ENCODE measurements at regions not wholly inside any gene's neighbourhood (a gene's known extent, or its start where the extent isn't known, plus 50 kb on each side); places are given as distances from the start of the nearest gene placed in this dataset.

DNA sequence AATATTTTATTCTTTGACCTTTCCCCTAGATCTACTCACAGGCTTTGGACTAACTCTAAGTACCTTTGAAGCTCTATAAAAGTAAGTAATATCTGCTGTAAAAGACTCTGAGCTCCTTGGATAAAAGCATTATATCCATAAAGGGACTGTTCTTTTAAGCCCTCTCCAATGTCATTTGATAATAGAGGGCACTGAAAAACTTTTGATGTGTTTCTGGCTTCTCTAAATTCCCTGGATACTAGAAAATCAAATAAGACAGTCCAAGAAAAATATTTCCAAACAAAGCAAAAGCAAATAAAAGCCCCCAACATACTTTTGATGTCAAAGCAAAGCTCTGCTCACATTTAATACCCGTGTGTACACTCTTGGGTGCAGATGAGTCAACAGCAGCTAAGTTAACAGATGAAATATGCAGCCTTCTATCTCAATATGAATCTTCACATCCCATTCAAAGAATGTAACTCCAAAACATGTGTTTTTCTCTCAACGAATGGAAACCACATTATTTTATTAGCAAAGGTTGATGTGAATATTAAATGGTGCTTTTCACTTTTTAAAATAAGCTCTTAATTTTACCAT is 230.3 kb downstream of the CENPF start:
- DNase-seq: peak; percentile 81

DNA sequence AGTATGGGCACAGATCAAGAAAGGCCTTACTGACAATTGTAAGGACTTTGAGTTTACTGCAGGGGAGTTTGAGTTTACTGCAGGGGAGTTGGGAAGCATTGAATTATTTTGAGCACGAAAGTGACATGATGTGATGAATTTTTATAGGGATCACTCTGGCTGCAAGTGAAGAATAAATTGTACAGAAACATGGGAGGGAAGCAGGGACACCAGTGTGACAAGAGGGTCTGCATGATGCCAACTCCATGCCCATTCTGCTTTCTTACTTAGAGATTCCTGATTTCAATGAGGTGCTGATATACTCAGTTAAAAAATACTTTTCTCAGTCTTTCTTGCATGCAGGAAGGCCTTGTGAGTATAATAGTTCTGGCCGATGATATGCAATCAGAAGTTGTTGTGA is 234.4 kb downstream of the CENPF start:
- Histone ChIP-seq H3K27ac (no peak overlapping the region), H3K4me3 (ENCODE audit: low read depth, low read length) (no peak overlapping the region), H3K36me3 (replicated peaks) (no peaks in the 10 kb centered on the region), H3K27me3 (replicated peaks) (no peaks in the 10 kb centered on the region)
- in situ Hi-C loops (cut with HindIII; ENCODE audit: low pct_ligation_motif_present, low sequenced_read_pairs): no loop called here
- DNase-seq: no peak
- TF ChIP-seq, protein P1, sequence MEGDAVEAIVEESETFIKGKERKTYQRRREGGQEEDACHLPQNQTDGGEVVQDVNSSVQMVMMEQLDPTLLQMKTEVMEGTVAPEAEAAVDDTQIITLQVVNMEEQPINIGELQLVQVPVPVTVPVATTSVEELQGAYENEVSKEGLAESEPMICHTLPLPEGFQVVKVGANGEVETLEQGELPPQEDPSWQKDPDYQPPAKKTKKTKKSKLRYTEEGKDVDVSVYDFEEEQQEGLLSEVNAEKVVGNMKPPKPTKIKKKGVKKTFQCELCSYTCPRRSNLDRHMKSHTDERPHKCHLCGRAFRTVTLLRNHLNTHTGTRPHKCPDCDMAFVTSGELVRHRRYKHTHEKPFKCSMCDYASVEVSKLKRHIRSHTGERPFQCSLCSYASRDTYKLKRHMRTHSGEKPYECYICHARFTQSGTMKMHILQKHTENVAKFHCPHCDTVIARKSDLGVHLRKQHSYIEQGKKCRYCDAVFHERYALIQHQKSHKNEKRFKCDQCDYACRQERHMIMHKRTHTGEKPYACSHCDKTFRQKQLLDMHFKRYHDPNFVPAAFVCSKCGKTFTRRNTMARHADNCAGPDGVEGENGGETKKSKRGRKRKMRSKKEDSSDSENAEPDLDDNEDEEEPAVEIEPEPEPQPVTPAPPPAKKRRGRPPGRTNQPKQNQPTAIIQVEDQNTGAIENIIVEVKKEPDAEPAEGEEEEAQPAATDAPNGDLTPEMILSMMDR (IDR thresholded peaks at IDR 0.05; ENCODE audit: low read depth, low read length, missing control alignments): no peak

More for the DNA sequence above, 230.3 kb downstream of the CENPF start:
- Histone ChIP-seq H3K36me3 (replicated peaks) (no peaks in the 10 kb centered on the region), H3K27ac (peak overlapping the region; percentile 43), H3K4me3 (ENCODE audit: low read depth, low read length) (no peak overlapping the region), H3K27me3 (replicated peaks) (no peaks in the 10 kb centered on the region)
- in situ Hi-C loops (cut with HindIII; ENCODE audit: low pct_ligation_motif_present, low sequenced_read_pairs): no loop called here
- TF ChIP-seq, protein P1 (IDR thresholded peaks at IDR 0.05; ENCODE audit: low read depth, low read length, missing control alignments): no peak

- Histone ChIP-seq H3K4me3 (ENCODE audit: low read depth, low read length) (no peak overlapping the region), H3K36me3 (replicated peaks) (no peaks in the 10 kb centered on the region), H3K27ac (peak overlapping the region; percentile 52), H3K27me3 (replicated peaks) (no peaks in the 10 kb centered on the region)
- TF ChIP-seq, protein P1 (IDR thresholded peaks at IDR 0.05; ENCODE audit: low read depth, low read length, missing control alignments): no peak
- in situ Hi-C loops (cut with HindIII; ENCODE audit: low pct_ligation_motif_present, low sequenced_read_pairs): no loop called here
- DNase-seq: peak; percentile 75
Observed at GRCh38 chr1:214838351-214838750, 235.4 kb downstream of the CENPF start.

DNA sequence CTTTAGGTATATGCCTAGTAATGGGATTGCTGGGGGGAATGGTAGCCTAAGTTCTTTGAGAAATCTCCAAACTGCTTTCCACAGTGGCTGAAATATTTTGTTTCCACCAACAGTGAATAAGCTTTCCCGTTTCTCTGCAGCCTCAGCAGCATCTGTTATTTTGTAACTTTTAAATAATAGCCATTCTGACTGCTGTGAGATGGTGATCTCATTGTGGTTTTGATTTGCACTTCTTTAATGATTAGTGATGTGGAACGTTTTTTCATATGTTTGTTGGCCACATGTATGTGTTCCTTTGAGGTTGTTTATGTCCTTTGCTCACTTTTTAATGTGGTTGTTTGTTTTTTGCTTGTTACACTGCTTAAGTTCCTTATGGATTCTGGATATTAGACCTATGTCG is 237.4 kb downstream of the CENPF start:
- in situ Hi-C loops (cut with HindIII; ENCODE audit: low pct_ligation_motif_present, low sequenced_read_pairs): no loop called here
- no peak overlapping the region for H3K27ac ChIP-seq
- no peaks in the 10 kb centered on the region for H3K27me3 ChIP-seq (replicated peaks)
- no peak for DNase-seq
- TF ChIP-seq, protein P1 (IDR thresholded peaks at IDR 0.05; ENCODE audit: low read depth, low read length, missing control alignments): no peak
- no peaks in the 10 kb centered on the region for H3K36me3 ChIP-seq (replicated peaks)
- H3K4me3 ChIP-seq (ENCODE audit: low read depth, low read length): no peak overlapping the region

- Histone ChIP-seq H3K4me3 (ENCODE audit: low read depth, low read length) (no peak overlapping the region), H3K36me3 (replicated peaks) (no peaks in the 10 kb centered on the region), H3K27ac (peak overlapping the region; percentile 6), H3K27me3 (replicated peaks) (no peaks in the 10 kb centered on the region)
- DNase-seq: peak; percentile 45
- TF ChIP-seq, protein P1 (IDR thresholded peaks at IDR 0.05; ENCODE audit: low read depth, low read length, missing control alignments): no peak
- in situ Hi-C loops (cut with HindIII; ENCODE audit: low pct_ligation_motif_present, low sequenced_read_pairs): no loop called here
Observed at GRCh38 chr1:214842856-214843255, 239.7 kb upstream of the KCNK2 start.

DNA sequence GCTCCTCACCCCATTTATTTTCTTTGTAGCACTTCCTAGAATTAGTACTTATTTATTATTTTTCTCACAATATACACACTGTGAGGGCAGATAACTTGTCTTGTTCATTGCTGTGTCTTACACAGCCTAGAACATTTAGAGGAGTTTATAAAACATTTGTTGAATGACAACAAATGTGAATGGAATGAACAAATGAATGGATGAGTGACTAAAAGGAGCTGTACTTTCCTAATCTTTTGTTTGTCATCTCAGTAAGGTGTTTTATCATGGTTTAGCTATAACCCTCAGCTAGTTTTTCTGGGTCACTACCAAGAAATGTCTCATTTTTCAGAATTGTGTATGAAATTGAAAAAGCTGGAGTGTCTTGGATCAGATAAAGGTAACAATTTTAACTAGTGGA is 239.3 kb upstream of the KCNK2 start:
- no peak for DNase-seq
- no peaks in the 10 kb centered on the region for H3K27me3 ChIP-seq (replicated peaks)
- TF ChIP-seq, protein P1 (IDR thresholded peaks at IDR 0.05; ENCODE audit: low read depth, low read length, missing control alignments): no peak
- in situ Hi-C loops (cut with HindIII; ENCODE audit: low pct_ligation_motif_present, low sequenced_read_pairs): no loop called here
- peak overlapping the region; percentile 6 for H3K27ac ChIP-seq
- no peak overlapping the region for H3K4me3 ChIP-seq (ENCODE audit: low read depth, low read length)
- no peaks in the 10 kb centered on the region for H3K36me3 ChIP-seq (replicated peaks)
